ENCODE measurements at regions not wholly inside any gene's neighbourhood (a gene's known extent, or its start where the extent isn't known, plus 50 kb on each side); places are given as distances from the start of the nearest gene placed in this dataset.

DNA sequence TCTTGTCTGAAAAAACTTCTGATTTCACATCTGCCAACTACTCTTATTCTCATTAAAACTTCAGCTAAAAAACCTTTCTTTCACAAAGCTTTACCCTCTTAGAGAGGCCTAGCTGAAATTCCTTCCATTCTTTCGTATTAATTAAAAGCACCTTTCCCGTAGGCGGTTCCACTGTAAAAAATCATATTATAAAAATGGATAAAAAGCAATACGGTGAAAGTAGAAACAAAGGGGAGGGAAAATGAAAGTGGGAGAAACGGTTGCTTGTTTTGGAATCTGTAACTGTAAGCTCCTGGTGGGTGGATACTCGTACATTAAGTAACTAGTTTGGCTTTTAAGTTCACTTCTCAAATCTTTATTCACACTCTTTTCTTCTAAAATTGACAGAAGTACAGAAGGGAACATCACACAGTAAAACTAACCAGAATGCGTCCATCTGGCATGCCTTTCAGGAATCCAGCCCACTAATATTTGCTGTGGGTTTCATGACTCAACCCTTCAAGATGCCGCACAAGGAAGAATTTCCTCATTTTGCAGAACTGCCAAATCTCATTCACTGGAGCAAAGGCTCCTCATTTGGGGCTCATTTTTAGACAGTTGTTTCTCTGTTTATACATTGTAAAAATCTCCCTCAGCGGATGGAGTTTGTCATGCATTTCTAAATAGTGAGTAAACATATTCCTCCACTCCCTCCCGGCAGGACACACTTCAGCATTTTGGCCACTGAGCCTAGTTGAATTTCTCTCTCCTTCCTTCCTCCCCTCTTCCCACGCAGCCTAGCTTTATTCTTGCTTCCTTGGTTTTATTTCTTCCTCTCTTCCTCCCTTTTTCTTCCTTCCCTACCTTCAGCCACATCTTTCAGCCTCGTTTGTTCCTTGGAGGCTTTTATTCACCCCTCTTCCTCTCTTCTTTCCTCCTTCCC lies 419.5 kb upstream of the NAALADL2 start (continued):
- TF ChIP-seq, protein P1, sequence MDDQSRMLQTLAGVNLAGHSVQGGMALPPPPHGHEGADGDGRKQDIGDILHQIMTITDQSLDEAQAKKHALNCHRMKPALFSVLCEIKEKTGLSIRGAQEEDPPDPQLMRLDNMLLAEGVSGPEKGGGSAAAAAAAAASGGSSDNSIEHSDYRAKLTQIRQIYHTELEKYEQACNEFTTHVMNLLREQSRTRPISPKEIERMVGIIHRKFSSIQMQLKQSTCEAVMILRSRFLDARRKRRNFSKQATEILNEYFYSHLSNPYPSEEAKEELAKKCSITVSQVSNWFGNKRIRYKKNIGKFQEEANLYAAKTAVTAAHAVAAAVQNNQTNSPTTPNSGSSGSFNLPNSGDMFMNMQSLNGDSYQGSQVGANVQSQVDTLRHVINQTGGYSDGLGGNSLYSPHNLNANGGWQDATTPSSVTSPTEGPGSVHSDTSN (CRISPR knock-in tag; IDR thresholded peaks at IDR 0.05) = no peak
- TF ChIP-seq, protein P2, sequence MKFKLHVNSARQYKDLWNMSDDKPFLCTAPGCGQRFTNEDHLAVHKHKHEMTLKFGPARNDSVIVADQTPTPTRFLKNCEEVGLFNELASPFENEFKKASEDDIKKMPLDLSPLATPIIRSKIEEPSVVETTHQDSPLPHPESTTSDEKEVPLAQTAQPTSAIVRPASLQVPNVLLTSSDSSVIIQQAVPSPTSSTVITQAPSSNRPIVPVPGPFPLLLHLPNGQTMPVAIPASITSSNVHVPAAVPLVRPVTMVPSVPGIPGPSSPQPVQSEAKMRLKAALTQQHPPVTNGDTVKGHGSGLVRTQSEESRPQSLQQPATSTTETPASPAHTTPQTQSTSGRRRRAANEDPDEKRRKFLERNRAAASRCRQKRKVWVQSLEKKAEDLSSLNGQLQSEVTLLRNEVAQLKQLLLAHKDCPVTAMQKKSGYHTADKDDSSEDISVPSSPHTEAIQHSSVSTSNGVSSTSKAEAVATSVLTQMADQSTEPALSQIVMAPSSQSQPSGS (tag by site-specific recombination; IDR thresholded peaks at IDR 0.05; ENCODE audit: low read depth) = no peak
- TF ChIP-seq SETDB1 (IDR thresholded peaks at IDR 0.05; ENCODE audit: insufficient read length, low read length) = no peak
- TF ChIP-seq MZF1 (tag by site-specific recombination; IDR thresholded peaks at IDR 0.05; ENCODE audit: borderline replicate concordance) = no peak
- TF ChIP-seq ZNF623 (tag by site-specific recombination; IDR thresholded peaks at IDR 0.05) = no peak
- TF ChIP-seq SP7 (tag by site-specific recombination; IDR thresholded peaks at IDR 0.05) = no peak
- TF ChIP-seq, protein P3, sequence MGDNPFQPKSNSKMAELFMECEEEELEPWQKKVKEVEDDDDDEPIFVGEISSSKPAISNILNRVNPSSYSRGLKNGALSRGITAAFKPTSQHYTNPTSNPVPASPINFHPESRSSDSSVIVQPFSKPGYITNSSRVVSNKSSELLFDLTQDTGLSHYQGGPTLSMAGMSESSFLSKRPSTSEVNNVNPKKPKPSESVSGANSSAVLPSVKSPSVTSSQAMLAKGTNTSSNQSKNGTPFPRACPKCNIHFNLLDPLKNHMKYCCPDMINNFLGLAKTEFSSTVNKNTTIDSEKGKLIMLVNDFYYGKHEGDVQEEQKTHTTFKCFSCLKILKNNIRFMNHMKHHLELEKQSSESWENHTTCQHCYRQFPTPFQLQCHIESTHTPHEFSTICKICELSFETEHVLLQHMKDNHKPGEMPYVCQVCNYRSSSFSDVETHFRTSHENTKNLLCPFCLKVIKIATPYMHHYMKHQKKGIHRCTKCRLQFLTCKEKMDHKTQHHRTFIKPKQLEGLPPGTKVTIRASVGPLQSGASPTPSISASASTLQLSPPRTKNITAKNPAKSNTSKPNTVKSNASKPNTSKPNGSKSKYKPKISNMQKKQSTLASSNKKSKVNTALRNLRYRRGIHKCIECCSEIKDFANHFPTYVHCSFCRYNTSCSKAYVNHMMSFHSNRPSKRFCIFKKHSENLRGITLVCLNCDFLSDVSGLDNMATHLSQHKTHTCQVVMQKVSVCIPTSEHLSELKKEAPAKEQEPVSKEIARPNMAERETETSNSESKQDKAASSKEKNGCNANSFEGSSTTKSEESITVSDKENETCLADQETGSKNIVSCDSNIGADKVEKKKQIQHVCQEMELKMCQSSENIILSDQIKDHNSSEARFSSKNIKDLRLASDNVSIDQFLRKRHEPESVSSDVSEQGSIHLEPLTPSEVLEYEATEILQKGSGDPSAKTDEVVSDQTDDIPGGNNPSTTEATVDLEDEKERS (tag by site-specific recombination; IDR thresholded peaks at IDR 0.05) = no peak
- TF ChIP-seq BCL11B (tag by site-specific recombination; IDR thresholded peaks at IDR 0.05; ENCODE audit: low read depth) = no peak
- TF ChIP-seq REPIN1 (tag by site-specific recombination; IDR thresholded peaks at IDR 0.05; ENCODE audit: low read depth) = no peak
- TF ChIP-seq ZNF394 (tag by site-specific recombination; IDR thresholded peaks at IDR 0.05; ENCODE audit: borderline replicate concordance) = no peak; the same call in 1 of the 2 replicates
- TF ChIP-seq, protein P4, sequence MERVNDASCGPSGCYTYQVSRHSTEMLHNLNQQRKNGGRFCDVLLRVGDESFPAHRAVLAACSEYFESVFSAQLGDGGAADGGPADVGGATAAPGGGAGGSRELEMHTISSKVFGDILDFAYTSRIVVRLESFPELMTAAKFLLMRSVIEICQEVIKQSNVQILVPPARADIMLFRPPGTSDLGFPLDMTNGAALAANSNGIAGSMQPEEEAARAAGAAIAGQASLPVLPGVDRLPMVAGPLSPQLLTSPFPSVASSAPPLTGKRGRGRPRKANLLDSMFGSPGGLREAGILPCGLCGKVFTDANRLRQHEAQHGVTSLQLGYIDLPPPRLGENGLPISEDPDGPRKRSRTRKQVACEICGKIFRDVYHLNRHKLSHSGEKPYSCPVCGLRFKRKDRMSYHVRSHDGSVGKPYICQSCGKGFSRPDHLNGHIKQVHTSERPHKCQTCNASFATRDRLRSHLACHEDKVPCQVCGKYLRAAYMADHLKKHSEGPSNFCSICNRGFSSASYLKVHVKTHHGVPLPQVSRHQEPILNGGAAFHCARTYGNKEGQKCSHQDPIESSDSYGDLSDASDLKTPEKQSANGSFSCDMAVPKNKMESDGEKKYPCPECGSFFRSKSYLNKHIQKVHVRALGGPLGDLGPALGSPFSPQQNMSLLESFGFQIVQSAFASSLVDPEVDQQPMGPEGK (tag by site-specific recombination; IDR thresholded peaks at IDR 0.05) = no peak
- TF ChIP-seq, protein P5, sequence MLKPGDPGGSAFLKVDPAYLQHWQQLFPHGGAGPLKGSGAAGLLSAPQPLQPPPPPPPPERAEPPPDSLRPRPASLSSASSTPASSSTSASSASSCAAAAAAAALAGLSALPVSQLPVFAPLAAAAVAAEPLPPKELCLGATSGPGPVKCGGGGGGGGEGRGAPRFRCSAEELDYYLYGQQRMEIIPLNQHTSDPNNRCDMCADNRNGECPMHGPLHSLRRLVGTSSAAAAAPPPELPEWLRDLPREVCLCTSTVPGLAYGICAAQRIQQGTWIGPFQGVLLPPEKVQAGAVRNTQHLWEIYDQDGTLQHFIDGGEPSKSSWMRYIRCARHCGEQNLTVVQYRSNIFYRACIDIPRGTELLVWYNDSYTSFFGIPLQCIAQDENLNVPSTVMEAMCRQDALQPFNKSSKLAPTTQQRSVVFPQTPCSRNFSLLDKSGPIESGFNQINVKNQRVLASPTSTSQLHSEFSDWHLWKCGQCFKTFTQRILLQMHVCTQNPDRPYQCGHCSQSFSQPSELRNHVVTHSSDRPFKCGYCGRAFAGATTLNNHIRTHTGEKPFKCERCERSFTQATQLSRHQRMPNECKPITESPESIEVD (tag by site-specific recombination; IDR thresholded peaks at IDR 0.05) = no peak
- TF ChIP-seq OVOL3 (tag by site-specific recombination; IDR thresholded peaks at IDR 0.05) = no peak
- TF ChIP-seq, protein P6, sequence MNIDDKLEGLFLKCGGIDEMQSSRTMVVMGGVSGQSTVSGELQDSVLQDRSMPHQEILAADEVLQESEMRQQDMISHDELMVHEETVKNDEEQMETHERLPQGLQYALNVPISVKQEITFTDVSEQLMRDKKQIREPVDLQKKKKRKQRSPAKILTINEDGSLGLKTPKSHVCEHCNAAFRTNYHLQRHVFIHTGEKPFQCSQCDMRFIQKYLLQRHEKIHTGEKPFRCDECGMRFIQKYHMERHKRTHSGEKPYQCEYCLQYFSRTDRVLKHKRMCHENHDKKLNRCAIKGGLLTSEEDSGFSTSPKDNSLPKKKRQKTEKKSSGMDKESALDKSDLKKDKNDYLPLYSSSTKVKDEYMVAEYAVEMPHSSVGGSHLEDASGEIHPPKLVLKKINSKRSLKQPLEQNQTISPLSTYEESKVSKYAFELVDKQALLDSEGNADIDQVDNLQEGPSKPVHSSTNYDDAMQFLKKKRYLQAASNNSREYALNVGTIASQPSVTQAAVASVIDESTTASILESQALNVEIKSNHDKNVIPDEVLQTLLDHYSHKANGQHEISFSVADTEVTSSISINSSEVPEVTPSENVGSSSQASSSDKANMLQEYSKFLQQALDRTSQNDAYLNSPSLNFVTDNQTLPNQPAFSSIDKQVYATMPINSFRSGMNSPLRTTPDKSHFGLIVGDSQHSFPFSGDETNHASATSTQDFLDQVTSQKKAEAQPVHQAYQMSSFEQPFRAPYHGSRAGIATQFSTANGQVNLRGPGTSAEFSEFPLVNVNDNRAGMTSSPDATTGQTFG (tag by site-specific recombination; IDR thresholded peaks at IDR 0.05; ENCODE audit: borderline replicate concordance) = no peak
- TF ChIP-seq ZNF670 (tag by site-specific recombination; IDR thresholded peaks at IDR 0.05; ENCODE audit: low read depth) = no peak
- no peak for TF ChIP-seq ZNF510 (tag by site-specific recombination; IDR thresholded peaks at IDR 0.05; ENCODE audit: insufficient replicate concordance)

Measured in HEK293 (cell line).